ENCODE measurements at regions not wholly inside any gene's neighbourhood (a gene's known extent, or its start where the extent isn't known, plus 50 kb on each side); places are given as distances from the start of the nearest gene placed in this dataset.

- intact Hi-C loops (cut with micrococcal nuclease), result no loop called here
- DNase-seq, result no peak
- H3K4me1 ChIP-seq (ENCODE audit: insufficient read depth, low read length), result no peaks in the 10 kb centered on the region
- peaks cover 0 to 9% (median 4%) of the 10 kb centered on the region in 8 donors for H3K9me3 Mint-ChIP-seq
- H3K36me3 Mint-ChIP-seq, result no peaks in the 10 kb centered on the region
- no peak overlapping the region for H3K27ac ChIP-seq (ENCODE audit: low read depth, low read length)
- H3K27ac Mint-ChIP-seq, result no peak overlapping the region
- POLR2A ChIA-PET (ENCODE audit: partially characterized antibody), result no interaction called here
- H3K4me3 ChIP-seq (ENCODE audit: low read length in 2 of 2), result no peak overlapping the region
- peaks cover 0 to 5% of the 10 kb centered on the region in 2 donors for H3K27me3 Mint-ChIP-seq
- H3K9me3 ChIP-seq (ENCODE audit: control insufficient read depth in 1 of 2, low read length in 2 of 2), result no peaks in the 10 kb centered on the region
- no peaks in the 10 kb centered on the region for H3K36me3 ChIP-seq (ENCODE audit: insufficient read depth, low read length)
- no peaks in the 10 kb centered on the region for H3K27me3 ChIP-seq (ENCODE audit: insufficient read depth, low read length)
- H3K4me3 Mint-ChIP-seq, result no peak overlapping the region
- CTCF ChIA-PET (ENCODE audit: partially characterized antibody), result no interaction called here
- H3K4me1 Mint-ChIP-seq, result no peaks in the 10 kb centered on the region
Measured at GRCh38 chr3:24033818-24034217, 88.7 kb downstream of the NR1D2 start.

- Histone ChIP-seq H3K4me1 (ENCODE audit: insufficient read depth, low read length) (no peaks in the 10 kb centered on the region), H3K9me3 (ENCODE audit: control insufficient read depth in 1 of 2, low read length in 2 of 2) (no peaks in the 10 kb centered on the region), H3K27me3 (ENCODE audit: insufficient read depth, low read length) (no peaks in the 10 kb centered on the region), H3K27ac (ENCODE audit: low read depth, low read length) (no peak overlapping the region), H3K4me3 (ENCODE audit: low read length in 2 of 2) (no peak overlapping the region), H3K36me3 (ENCODE audit: insufficient read depth, low read length) (no peaks in the 10 kb centered on the region)
- Mint-ChIP-seq H3K27me3 (peaks cover 0 to 5% of the 10 kb centered on the region in 2 donors), H3K4me3 (no peak overlapping the region), H3K27ac (no peak overlapping the region), H3K4me1 (no peaks in the 10 kb centered on the region), H3K9me3 (peaks cover 0 to 9% (median 4%) of the 10 kb centered on the region in 8 donors), H3K36me3 (no peaks in the 10 kb centered on the region)
- intact Hi-C loops (cut with micrococcal nuclease), result no loop called here
- CTCF ChIA-PET (ENCODE audit: partially characterized antibody), result no interaction called here
- POLR2A ChIA-PET (ENCODE audit: partially characterized antibody), result no interaction called here
- no peak for DNase-seq
Measured at GRCh38 chr3:24034464-24034863, 89.4 kb downstream of the NR1D2 start.

GRCh38 chr3:24037971-24038370 lies 92.9 kb downstream of the NR1D2 start:
- Mint-ChIP-seq H3K4me1 (no peaks in the 10 kb centered on the region), H3K27me3 (peaks cover 0 to 3% of the 10 kb centered on the region in 2 donors), H3K9me3 (peaks cover 0 to 5% (median 0%) of the 10 kb centered on the region in 8 donors), H3K4me3 (no peak overlapping the region), H3K36me3 (no peaks in the 10 kb centered on the region), H3K27ac (no peak overlapping the region)
- no peak overlapping the region for H3K27ac ChIP-seq (ENCODE audit: low read depth, low read length)
- CTCF ChIA-PET (ENCODE audit: partially characterized antibody), result no interaction called here
- no peaks in the 10 kb centered on the region for H3K9me3 ChIP-seq (ENCODE audit: control insufficient read depth in 1 of 2, low read length in 2 of 2)
- POLR2A ChIA-PET (ENCODE audit: partially characterized antibody), result no interaction called here
- DNase-seq, result no peak
- H3K27me3 ChIP-seq (ENCODE audit: insufficient read depth, low read length), result no peaks in the 10 kb centered on the region
- H3K36me3 ChIP-seq (ENCODE audit: insufficient read depth, low read length), result no peaks in the 10 kb centered on the region
- intact Hi-C loops (cut with micrococcal nuclease), result no loop called here
- H3K4me1 ChIP-seq (ENCODE audit: insufficient read depth, low read length), result no peaks in the 10 kb centered on the region
- no peak overlapping the region for H3K4me3 ChIP-seq (ENCODE audit: low read length in 2 of 2)

- H3K36me3 ChIP-seq (ENCODE audit: insufficient read depth, low read length), result no peaks in the 10 kb centered on the region
- Mint-ChIP-seq H3K9me3 (no peaks in the 10 kb centered on the region), H3K4me1 (no peaks in the 10 kb centered on the region), H3K27me3 (peaks cover 0 to 3% of the 10 kb centered on the region in 2 donors), H3K4me3 (no peak overlapping the region), H3K36me3 (no peaks in the 10 kb centered on the region), H3K27ac (no peak overlapping the region)
- DNase-seq, result no peak
- H3K27ac ChIP-seq (ENCODE audit: low read depth, low read length), result no peak overlapping the region
- POLR2A ChIA-PET (ENCODE audit: partially characterized antibody), result no interaction called here
- CTCF ChIA-PET (ENCODE audit: partially characterized antibody), result no interaction called here
- H3K4me3 ChIP-seq (ENCODE audit: low read length in 2 of 2), result no peak overlapping the region
- no peaks in the 10 kb centered on the region for H3K4me1 ChIP-seq (ENCODE audit: insufficient read depth, low read length)
- intact Hi-C loops (cut with micrococcal nuclease), result no loop called here
- H3K27me3 ChIP-seq (ENCODE audit: insufficient read depth, low read length), result no peaks in the 10 kb centered on the region
- H3K9me3 ChIP-seq (ENCODE audit: control insufficient read depth in 1 of 2, low read length in 2 of 2), result no peaks in the 10 kb centered on the region
Measured at GRCh38 chr3:24040311-24040710, 95.2 kb downstream of the NR1D2 start.

- H3K27me3 Mint-ChIP-seq, result peaks cover 0 to 3% of the 10 kb centered on the region in 2 donors
- H3K4me1 Mint-ChIP-seq, result no peaks in the 10 kb centered on the region
- H3K4me3 Mint-ChIP-seq, result no peak overlapping the region
- H3K27me3 ChIP-seq (ENCODE audit: insufficient read depth, low read length), result no peaks in the 10 kb centered on the region
- no peaks in the 10 kb centered on the region for H3K36me3 ChIP-seq (ENCODE audit: insufficient read depth, low read length)
- no peak overlapping the region for H3K4me3 ChIP-seq (ENCODE audit: low read length in 2 of 2)
- CTCF ChIA-PET (ENCODE audit: partially characterized antibody), result no interaction called here
- no peaks in the 10 kb centered on the region for H3K36me3 Mint-ChIP-seq
- intact Hi-C loops (cut with micrococcal nuclease), result no loop called here
- no peaks in the 10 kb centered on the region for H3K4me1 ChIP-seq (ENCODE audit: insufficient read depth, low read length)
- no peaks in the 10 kb centered on the region for H3K9me3 Mint-ChIP-seq
- DNase-seq, result no peak
- H3K27ac ChIP-seq (ENCODE audit: low read depth, low read length), result no peak overlapping the region
- POLR2A ChIA-PET (ENCODE audit: partially characterized antibody), result no interaction called here
- H3K27ac Mint-ChIP-seq, result no peak overlapping the region
- no peaks in the 10 kb centered on the region for H3K9me3 ChIP-seq (ENCODE audit: control insufficient read depth in 1 of 2, low read length in 2 of 2)
Measured at GRCh38 chr3:24042174-24043059, 97.3 kb downstream of the NR1D2 start.

GRCh38 chr3:24043168-24043567 lies 98.1 kb downstream of the NR1D2 start:
- Mint-ChIP-seq H3K4me3 (no peak overlapping the region), H3K27me3 (peaks cover 0 to 3% of the 10 kb centered on the region in 2 donors), H3K4me1 (no peaks in the 10 kb centered on the region), H3K36me3 (no peaks in the 10 kb centered on the region), H3K27ac (no peak overlapping the region), H3K9me3 (peaks cover 0 to 2% (median 0%) of the 10 kb centered on the region in 8 donors)
- Histone ChIP-seq H3K36me3 (ENCODE audit: insufficient read depth, low read length) (no peaks in the 10 kb centered on the region), H3K4me3 (ENCODE audit: low read length in 2 of 2) (no peak overlapping the region), H3K9me3 (ENCODE audit: control insufficient read depth in 1 of 2, low read length in 2 of 2) (no peaks in the 10 kb centered on the region), H3K27me3 (ENCODE audit: insufficient read depth, low read length) (no peaks in the 10 kb centered on the region), H3K4me1 (ENCODE audit: insufficient read depth, low read length) (no peaks in the 10 kb centered on the region), H3K27ac (ENCODE audit: low read depth, low read length) (no peak overlapping the region)
- no peak for DNase-seq
- ChIA-PET CTCF (ENCODE audit: partially characterized antibody) (no interaction called here), POLR2A (ENCODE audit: partially characterized antibody) (no interaction called here)
- intact Hi-C loops (cut with micrococcal nuclease), result no loop called here

- no peaks in the 10 kb centered on the region for H3K9me3 ChIP-seq (ENCODE audit: control insufficient read depth in 1 of 2, low read length in 2 of 2)
- H3K36me3 Mint-ChIP-seq, result no peaks in the 10 kb centered on the region
- H3K9me3 Mint-ChIP-seq, result peaks cover 0 to 2% (median 0%) of the 10 kb centered on the region in 8 donors
- H3K27me3 ChIP-seq (ENCODE audit: insufficient read depth, low read length), result no peaks in the 10 kb centered on the region
- intact Hi-C loops (cut with micrococcal nuclease), result no loop called here
- ChIA-PET POLR2A (ENCODE audit: partially characterized antibody) (no interaction called here), CTCF (ENCODE audit: partially characterized antibody) (no interaction called here)
- no peaks in the 10 kb centered on the region for H3K4me1 ChIP-seq (ENCODE audit: insufficient read depth, low read length)
- H3K27ac Mint-ChIP-seq, result no peak overlapping the region
- H3K4me3 Mint-ChIP-seq, result no peak overlapping the region
- H3K4me3 ChIP-seq (ENCODE audit: low read length in 2 of 2), result no peak overlapping the region
- no peaks in the 10 kb centered on the region for H3K36me3 ChIP-seq (ENCODE audit: insufficient read depth, low read length)
- DNase-seq, result no peak
- H3K27me3 Mint-ChIP-seq, result peaks cover 0 to 3% of the 10 kb centered on the region in 2 donors
- no peaks in the 10 kb centered on the region for H3K4me1 Mint-ChIP-seq
- no peak overlapping the region for H3K27ac ChIP-seq (ENCODE audit: low read depth, low read length)
Measured at GRCh38 chr3:24043985-24044384, 98.9 kb downstream of the NR1D2 start.

All from CD4-positive, alpha-beta memory T cell (primary cell).